K562 (cell line): ENCODE measurements at regions not wholly inside any gene's neighbourhood (a gene's known extent, or its start where the extent isn't known, plus 50 kb on each side); places are given as distances from the start of the nearest gene placed in this dataset.

Experiments used
- CTCF ChIP-seq, 3 experiments: IDR thresholded peaks in 2 of 3; conservative IDR thresholded peaks in 1 of 3; 2 replicates each; pipeline ENCODE4 v1.5.1; 2011 to 2012; ENCODE audit warnings: low read length in 3 of 3, mild to moderate bottlenecking in 3 of 3, control low read depth in 2 of 3, improper control_type of control experiment in 1 of 3, inconsistent platforms in 1 of 3, low read depth in 1 of 3, mixed read lengths in 1 of 3, moderate library complexity in 1 of 3; ENCODE audit not compliant: insufficient read depth in 2 of 3
- REST ChIP-seq, 2 experiments: fragments of 450-650 bp; formaldehyde crosslinking in 1 of 2; IDR thresholded peaks; 2 replicates each; pipeline versions ENCODE4 v1.4.0 to v1.6.1; 2014 to 2020; ENCODE audit warnings: mild to moderate bottlenecking in 2 of 2, borderline replicate concordance in 1 of 2, low read depth in 1 of 2

- TF ChIP-seq CTCF (IDR thresholded peaks at IDR 0.05 in 2 of 3, conservative IDR thresholded peaks at IDR 0.05 in 1 of 3; ENCODE audit: insufficient read depth in 2 of 3, low read depth in 1 of 3, low read length in 3 of 3) (no peak), REST (IDR thresholded peaks at IDR 0.05; ENCODE audit: borderline replicate concordance) (no peak), REST (CRISPR knock-in tag; IDR thresholded peaks at IDR 0.05; ENCODE audit: low read depth) (no peak)
These were observed 206.9 kb downstream of the RPLP1 start for GRCh38 chr15:69659454-69660050.
